K562 (cell line): ENCODE measurements at regions not wholly inside any gene's neighbourhood (a gene's known extent, or its start where the extent isn't known, plus 50 kb on each side); places are given as distances from the start of the nearest gene placed in this dataset.

Experiments used
- ATAC-seq: fragments of 200-7000 bp; cut with Tn5 transposase; 3 replicates; pipeline ENCODE4 v1.9.1; 2020; ENCODE audit warnings: moderate library complexity
- BruUV-seq: library from RNA; stranded (reverse); fragments of 400-500 nt; replicated peaks from 2 replicates; lab custom pipeline; 2021; lab: Mats Ljungman, UMichigan
- CTCF ChIA-PET: fragments of 300-600 bp; formaldehyde crosslinking; extraction: SDS; loops from one replicate; lab custom pipeline; 2021; ENCODE audit warnings: low intra/inter-chr PET ratio; lab: Yijun Ruan, JAX
- POLR2A ChIA-PET: fragments of 300-600, 350-650 bp; sonication (Branson Sonifier 250); formaldehyde crosslinking; extraction: SDS; loops from one replicate; lab custom pipeline; 2021; ENCODE audit warnings: antibody characterized with exemption, inconsistent platforms; lab: Yijun Ruan, JAX
- DNase-seq, 4 experiments: peaks; one replicate each; pipeline versions ENCODE4 v3.0.0 to v3.0.0-alpha.2; 2011 to 2018; ENCODE audit warnings: low spot score in 3 of 4, mixed read lengths in 3 of 4; ENCODE audit errors: extremely low read depth in 1 of 4
- FAIRE-seq: peaks from 2 replicates; lab custom pipeline; 2011; peaks lifted over from hg19 to GRCh38; lab: Jason Lieb, UNC
- H2AFZ ChIP-seq: 2 replicates; pipeline ENCODE4 v1.6.0; 2011; ENCODE audit warnings: low read depth, low read length, control low read depth, inconsistent platforms
- H3K27ac ChIP-seq: fragments of 200-600 bp; 3 replicates; pipeline ENCODE4 v1.8.0; 2011; ENCODE audit warnings: low read depth, mild to moderate bottlenecking, control low read depth, inconsistent platforms, low read length, moderate library complexity, mixed read lengths; ENCODE audit errors: extremely low read depth
- H3K27me3 ChIP-seq, 2 experiments: fragments of 300-600 bp in 1 of 2; 2 replicates in 1 of 2; 3 replicates in 1 of 2; pipeline versions ENCODE4 v1.6.0 to v1.8.0; 2011; ENCODE audit warnings: inconsistent platforms in 2 of 2, low read length in 2 of 2, mild to moderate bottlenecking in 1 of 2, mixed read lengths in 1 of 2, moderate library complexity in 1 of 2; ENCODE audit not compliant: control insufficient read depth in 2 of 2, insufficient read depth in 2 of 2
- H3K36me3 ChIP-seq: fragments of 300-600 bp; 3 replicates; pipeline ENCODE4 v1.8.0; 2011; ENCODE audit warnings: mild to moderate bottlenecking, low read length, inconsistent platforms; ENCODE audit not compliant: control insufficient read depth, insufficient read depth
- H3K4me1 ChIP-seq, 2 experiments: fragments of 200-600 bp in 1 of 2; replicated peaks in 1 of 2; 2 replicates in 1 of 2; 3 replicates in 1 of 2; pipeline versions ENCODE4 v1.5.1 to v1.8.0; 2011; ENCODE audit warnings: inconsistent platforms in 2 of 2, low read length in 2 of 2, mild to moderate bottlenecking in 1 of 2, mixed read lengths in 1 of 2, moderate library complexity in 1 of 2; ENCODE audit not compliant: control insufficient read depth in 2 of 2, insufficient read depth in 2 of 2
- H3K4me2 ChIP-seq: 2 replicates; pipeline ENCODE4 v1.6.1; 2011; ENCODE audit warnings: low read length, control low read depth, inconsistent platforms, mixed read lengths; ENCODE audit not compliant: insufficient read depth
- H3K4me3 ChIP-seq: fragments of 200-600 bp; sonication (generic), shearing (Covaris generic); 2 replicates; pipeline ENCODE4 v1.5.1; 2016; ENCODE audit warnings: control low read depth, inconsistent platforms
- H3K79me2 ChIP-seq: fragments of 200-600 bp; 3 replicates; pipeline ENCODE4 v1.8.0; 2011; ENCODE audit warnings: low read length, inconsistent platforms; ENCODE audit not compliant: control insufficient read depth, insufficient read depth
- H3K9ac ChIP-seq, 2 experiments: 2 replicates each; pipeline versions ENCODE4 v1.6.0 to v1.6.1; 2011; ENCODE audit warnings: low read depth in 2 of 2, low read length in 2 of 2, control low read depth in 1 of 2, inconsistent platforms in 1 of 2, mild to moderate bottlenecking in 1 of 2, mixed read lengths in 1 of 2; ENCODE audit not compliant: insufficient read depth in 1 of 2
- H3K9me1 ChIP-seq: one replicate; pipeline ENCODE4 v1.6.0; 2011; ENCODE audit warnings: inconsistent platforms, mild to moderate bottlenecking, low read length, moderate library complexity; ENCODE audit not compliant: control insufficient read depth, insufficient read depth
- H3K9me3 ChIP-seq: replicated peaks from 2 replicates; pipeline ENCODE4 v1.5.1; 2011; ENCODE audit warnings: low read depth, low read length, inconsistent platforms; ENCODE audit not compliant: control insufficient read depth, insufficient read depth
- H4K20me1 ChIP-seq: replicated peaks from 2 replicates; pipeline ENCODE4 v1.6.1; 2011; ENCODE audit warnings: low read length, inconsistent platforms, mixed read lengths; ENCODE audit not compliant: control insufficient read depth, insufficient read depth
- BDP1 ChIP-seq: IDR thresholded peaks from 3 replicates; pipeline ENCODE4 v1.6.1; 2011; ENCODE audit not compliant: insufficient read length, insufficient read depth
- BRD9 ChIP-seq: fragments of 450-650 bp; IDR thresholded peaks from 2 replicates; pipeline ENCODE4 v1.6.1; 2018; ENCODE audit warnings: low read depth; ENCODE audit not compliant: partially characterized antibody
- ILF3 ChIP-seq: fragments of 450-650 bp; IDR thresholded peaks from 2 replicates; pipeline ENCODE4 v1.6.1; 2018; ENCODE audit warnings: antibody characterized with exemption, mild to moderate bottlenecking, moderate library complexity, borderline replicate concordance
- KDM4B ChIP-seq, 2 experiments: fragments of 450-650 bp in 1 of 2; sonication (generic) in 1 of 2; IDR thresholded peaks; 2 replicates each; pipeline ENCODE4 v1.6.1; 2016 to 2017; ENCODE audit warnings: borderline replicate concordance in 2 of 2, antibody characterized with exemption in 1 of 2, low read depth in 1 of 2, mild to moderate bottlenecking in 1 of 2
- KLF1 ChIP-seq: fragments of 450-650 bp; IDR thresholded peaks from 2 replicates; pipeline ENCODE4 v1.6.1; 2016; ENCODE audit warnings: missing genetic modification characterization, missing compliant biosample characterization
- SMAD2 ChIP-seq: fragments of 150-350 bp; IDR thresholded peaks from 2 replicates; pipeline ENCODE4 v1.6.1; 2014; ENCODE audit warnings: low read depth, mild to moderate bottlenecking, low read length
- UBTF ChIP-seq, 2 experiments: IDR thresholded peaks; 2 replicates each; pipeline ENCODE4 v1.6.1; 2012; ENCODE audit warnings: improper control_type of control experiment in 2 of 2, low read depth in 2 of 2, low read length in 2 of 2, borderline replicate concordance in 1 of 2
- ZBTB11 ChIP-seq, 3 experiments: fragments of 200-800 bp in 1 of 3; fragments of 250-450 bp in 1 of 3; fragments of 450-650 bp in 1 of 3; sonication (Bioruptor Pico) in 1 of 3; sonication (Bioruptor generic) in 1 of 3; formaldehyde crosslinking in 1 of 3; IDR thresholded peaks; 2 replicates each; pipeline versions ENCODE4 v1.6.1 to v1.8.0; 2016 to 2022; ENCODE audit warnings: mild to moderate bottlenecking in 2 of 3, missing genetic modification characterization in 2 of 3, missing compliant biosample characterization in 1 of 3, moderate library complexity in 1 of 3
- ZNF146 ChIP-seq: IDR thresholded peaks from one replicate; pipeline ENCODE4 v1.6.1; 2018; ENCODE audit warnings: missing compliant biosample characterization; ENCODE audit not compliant: unreplicated experiment
- WGBS: fragments of 100-300 bp; shearing (Covaris generic); methylation state at CpG from one replicate; pipeline ENCODE4 v1.1.6; 2016; ENCODE audit warnings: low coverage, mixed read lengths; ENCODE audit not compliant: insufficient coverage; ENCODE audit errors: missing lambda C conversion rate; 5-methylcytosine and 5-hydroxymethylcytosine counted together
- in situ Hi-C: fragments of 300-500 bp; cut with MboI; formaldehyde crosslinking; loops from 4 replicates; pipeline ENCODE4 v1.15.0; 2018; ENCODE audit warnings: inconsistent platforms, mixed read lengths
- intact Hi-C: fragments of 100-400 bp; cut with micrococcal nuclease; formaldehyde crosslinking; loops from 2 replicates; pipeline ENCODE4 v1.14.2; 2022
- TF ChIP-seq, protein P1 (sequence below): fragments of 250-450 bp; sonication (Bioruptor Pico); IDR thresholded peaks from 2 replicates; pipeline ENCODE4 v1.5.0; 2021; ENCODE audit warnings: mild to moderate bottlenecking, borderline replicate concordance

DNA sequence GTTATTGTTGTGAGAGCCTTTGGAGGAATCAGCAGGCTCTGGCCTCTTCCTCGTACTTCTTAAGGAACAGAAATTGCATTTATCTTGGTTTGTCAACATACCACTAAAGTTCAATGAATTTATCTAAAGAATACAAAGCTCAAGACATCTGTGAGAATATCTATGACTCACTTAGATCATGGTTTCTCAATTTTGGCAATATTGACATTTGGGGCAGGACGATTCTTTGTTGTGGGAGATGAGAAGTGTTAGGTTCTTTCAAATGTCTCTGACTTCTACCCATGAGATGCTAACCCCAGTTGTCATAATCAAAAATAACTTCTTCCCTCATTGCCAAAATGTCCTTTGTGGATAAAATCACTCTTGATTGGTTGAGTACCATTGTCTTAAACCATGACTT lies 1190.3 kb downstream of the GALC start:
- WGBS = 0% methylated on average over 2 of the region's 2 CpGs
- Histone ChIP-seq H3K9me1 (no peaks in the 10 kb centered on the region), H3K9me3 (no peaks in the 10 kb centered on the region), H3K27me3 (no peaks in the 10 kb centered on the region), H3K27ac (no peak overlapping the region), H3K4me3 (no peak overlapping the region), H2AFZ (no peak overlapping the region), H3K4me2 (no peak overlapping the region), H3K79me2 (no peaks in the 10 kb centered on the region), H3K9ac (no peak overlapping the region), H4K20me1 (no peaks in the 10 kb centered on the region), H3K36me3 (no peaks in the 10 kb centered on the region), H3K4me1 (no peaks in the 10 kb centered on the region)
- CTCF ChIA-PET = no interaction called here
- FAIRE-seq = no peak
- TF ChIP-seq, protein P1, sequence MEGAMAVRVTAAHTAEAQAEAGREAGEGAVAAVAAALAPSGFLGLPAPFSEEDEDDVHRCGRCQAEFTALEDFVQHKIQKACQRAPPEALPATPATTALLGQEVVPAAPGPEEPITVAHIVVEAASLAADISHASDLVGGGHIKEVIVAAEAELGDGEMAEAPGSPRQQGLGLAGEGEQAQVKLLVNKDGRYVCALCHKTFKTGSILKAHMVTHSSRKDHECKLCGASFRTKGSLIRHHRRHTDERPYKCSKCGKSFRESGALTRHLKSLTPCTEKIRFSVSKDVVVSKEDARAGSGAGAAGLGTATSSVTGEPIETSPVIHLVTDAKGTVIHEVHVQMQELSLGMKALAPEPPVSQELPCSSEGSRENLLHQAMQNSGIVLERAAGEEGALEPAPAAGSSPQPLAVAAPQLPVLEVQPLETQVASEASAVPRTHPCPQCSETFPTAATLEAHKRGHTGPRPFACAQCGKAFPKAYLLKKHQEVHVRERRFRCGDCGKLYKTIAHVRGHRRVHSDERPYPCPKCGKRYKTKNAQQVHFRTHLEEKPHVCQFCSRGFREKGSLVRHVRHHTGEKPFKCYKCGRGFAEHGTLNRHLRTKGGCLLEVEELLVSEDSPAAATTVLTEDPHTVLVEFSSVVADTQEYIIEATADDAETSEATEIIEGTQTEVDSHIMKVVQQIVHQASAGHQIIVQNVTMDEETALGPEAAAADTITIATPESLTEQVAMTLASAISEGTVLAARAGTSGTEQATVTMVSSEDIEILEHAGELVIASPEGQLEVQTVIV (CRISPR knock-in tag) = no peak
- TF ChIP-seq KDM4B (IDR thresholded peaks at IDR 0.05; ENCODE audit: borderline replicate concordance in 2 of 2, low read depth in 1 of 2) = no peak
- no peak for TF ChIP-seq BRD9
- TF ChIP-seq KLF1 (tag) = no peak
- TF ChIP-seq ZNF146 (CRISPR knock-in tag) = no peak
- TF ChIP-seq ZBTB11 (CRISPR knock-in tag; IDR thresholded peaks at IDR 0.05) = no peak
- TF ChIP-seq SMAD2 = no peak
- no peak for TF ChIP-seq ILF3
- no peak for TF ChIP-seq BDP1
- no peak for TF ChIP-seq UBTF (IDR thresholded peaks at IDR 0.05; ENCODE audit: borderline replicate concordance in 1 of 2, low read depth in 2 of 2, low read length in 2 of 2)
- no peak for DNase-seq
- intact Hi-C loops = no loop called here
- no TSS peak for BruUV-seq
- no peak for ATAC-seq
- in situ Hi-C loops = no loop called here
- POLR2A ChIA-PET = no interaction called here
